ENCODE measurements at regions not wholly inside any gene's neighbourhood (a gene's known extent, or its start where the extent isn't known, plus 50 kb on each side); places are given as distances from the start of the nearest gene placed in this dataset.

DNA sequence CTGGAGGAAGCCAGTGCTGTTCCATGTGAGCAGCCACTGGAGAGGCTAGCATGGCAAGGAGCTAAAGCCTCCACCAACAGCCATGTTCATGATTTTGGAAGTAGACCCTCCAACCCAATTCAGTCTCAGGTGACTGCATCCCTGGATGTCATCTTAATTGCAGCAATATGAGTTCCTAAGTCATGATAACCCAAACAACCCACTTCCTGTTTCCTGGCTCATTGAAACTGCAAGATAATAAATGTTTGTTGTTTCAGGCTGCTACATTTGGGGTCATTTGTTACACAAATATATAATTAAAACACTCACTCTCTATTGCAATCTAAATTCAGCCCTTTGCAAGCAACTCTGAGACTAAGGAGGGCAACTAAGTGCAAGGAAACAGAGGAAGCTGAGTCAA lies 62.4 kb upstream of the SLC24A5 start:
- H3K9ac ChIP-seq (ENCODE audit: insufficient read length) = no peak overlapping the region
- DNase-seq (ENCODE audit: low read depth, low spot score) = no peak
- no peaks in the 10 kb centered on the region; the same call in 1 of the 2 replicates for H3K9me3 ChIP-seq (ENCODE audit: low read depth, low read length)
- H3K27ac ChIP-seq = no peak overlapping the region
- H3K36me3 ChIP-seq (ENCODE audit: insufficient read depth, low read length) = no peaks in the 10 kb centered on the region
- H3K4me3 ChIP-seq = no peak overlapping the region
- TF ChIP-seq EZH2 (IDR thresholded peaks at IDR 0.05) (no peak), POLR2AphosphoS5 (IDR thresholded peaks at IDR 0.05; ENCODE audit: borderline replicate concordance, low read depth, low read length) (no peak), FOXP2 (optimal IDR thresholded peaks at IDR 0.05; ENCODE audit: control extremely low read depth, extremely low read length, insufficient read depth) (no peak)

DNA sequence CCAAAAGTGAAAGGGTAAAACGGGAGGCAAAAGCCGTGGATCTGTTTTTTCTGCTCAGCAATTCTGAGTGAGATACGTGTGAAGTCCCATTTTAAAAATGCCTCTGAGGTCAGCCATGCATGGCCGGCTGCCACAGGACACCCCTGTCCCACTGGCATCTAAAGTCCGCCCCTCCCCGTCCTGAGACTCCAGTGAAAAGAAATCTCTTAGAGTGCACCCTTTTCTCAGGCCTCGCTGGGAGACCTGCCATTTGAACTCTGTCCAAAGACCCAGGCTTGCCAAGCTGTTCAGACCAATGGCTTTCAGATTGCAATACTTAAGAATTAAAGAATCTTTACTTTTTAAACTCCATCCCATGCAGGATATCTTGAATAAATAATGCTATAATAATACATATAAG lies 61.0 kb upstream of the SLC24A5 start:
- no peak for DNase-seq (ENCODE audit: low read depth, low spot score)
- TF ChIP-seq POLR2AphosphoS5 (IDR thresholded peaks at IDR 0.05; ENCODE audit: borderline replicate concordance, low read depth, low read length) = no peak
- TF ChIP-seq FOXP2 (optimal IDR thresholded peaks at IDR 0.05; ENCODE audit: control extremely low read depth, extremely low read length, insufficient read depth) = no peak
- no peak for TF ChIP-seq EZH2 (IDR thresholded peaks at IDR 0.05)
- Histone ChIP-seq H3K9me3 (ENCODE audit: low read depth, low read length) (no peaks in the 10 kb centered on the region), H3K27ac (no peak overlapping the region), H3K4me3 (no peak overlapping the region), H3K9ac (ENCODE audit: insufficient read length) (no peak overlapping the region), H3K36me3 (ENCODE audit: insufficient read depth, low read length) (no peaks in the 10 kb centered on the region)

- TF ChIP-seq FOXP2 (optimal IDR thresholded peaks at IDR 0.05; ENCODE audit: control extremely low read depth, extremely low read length, insufficient read depth) = no peak
- no peak for TF ChIP-seq POLR2AphosphoS5 (IDR thresholded peaks at IDR 0.05; ENCODE audit: borderline replicate concordance, low read depth, low read length)
- no peak for TF ChIP-seq EZH2 (IDR thresholded peaks at IDR 0.05)
- H3K27ac ChIP-seq = no peak overlapping the region
- H3K9me3 ChIP-seq (ENCODE audit: low read depth, low read length) = no peaks in the 10 kb centered on the region
- DNase-seq (ENCODE audit: low read depth, low spot score) = no peak
- H3K36me3 ChIP-seq (ENCODE audit: insufficient read depth, low read length) = no peaks in the 10 kb centered on the region
- H3K4me3 ChIP-seq = no peak overlapping the region
- H3K9ac ChIP-seq (ENCODE audit: insufficient read length) = no peak overlapping the region
Measured at GRCh38 chr15:48060396-48060795, 60.4 kb upstream of the SLC24A5 start.

DNA sequence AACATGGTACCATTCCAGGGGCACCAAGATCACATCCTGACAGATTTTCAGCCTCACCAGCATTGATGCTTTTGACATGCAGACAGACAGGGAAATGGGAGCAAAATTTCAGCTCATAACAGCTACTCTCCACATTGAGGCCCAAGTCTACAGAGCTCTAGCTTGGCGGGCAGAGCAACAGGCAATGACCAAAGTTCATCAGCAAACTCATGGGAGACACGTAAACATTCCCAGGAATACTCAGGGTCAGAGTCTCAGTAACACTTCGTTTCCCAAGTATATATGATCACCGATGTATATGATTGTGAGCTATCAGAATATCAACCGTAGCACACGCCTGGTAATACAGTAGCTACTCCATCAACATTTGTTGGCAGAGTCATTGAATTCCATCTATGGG lies 59.2 kb upstream of the SLC24A5 start:
- Histone ChIP-seq H3K4me3 (0 out of 2 replicates have a peak overlapping the region, but pooled peaks have one; percentile 67), H3K36me3 (ENCODE audit: insufficient read depth, low read length) (no peaks in the 10 kb centered on the region), H3K9me3 (ENCODE audit: low read depth, low read length) (no peaks in the 10 kb centered on the region), H3K27ac (no peak overlapping the region), H3K9ac (ENCODE audit: insufficient read length) (no peak overlapping the region)
- DNase-seq (ENCODE audit: low read depth, low spot score) = no peak
- no peak for TF ChIP-seq POLR2AphosphoS5 (IDR thresholded peaks at IDR 0.05; ENCODE audit: borderline replicate concordance, low read depth, low read length)

DNA sequence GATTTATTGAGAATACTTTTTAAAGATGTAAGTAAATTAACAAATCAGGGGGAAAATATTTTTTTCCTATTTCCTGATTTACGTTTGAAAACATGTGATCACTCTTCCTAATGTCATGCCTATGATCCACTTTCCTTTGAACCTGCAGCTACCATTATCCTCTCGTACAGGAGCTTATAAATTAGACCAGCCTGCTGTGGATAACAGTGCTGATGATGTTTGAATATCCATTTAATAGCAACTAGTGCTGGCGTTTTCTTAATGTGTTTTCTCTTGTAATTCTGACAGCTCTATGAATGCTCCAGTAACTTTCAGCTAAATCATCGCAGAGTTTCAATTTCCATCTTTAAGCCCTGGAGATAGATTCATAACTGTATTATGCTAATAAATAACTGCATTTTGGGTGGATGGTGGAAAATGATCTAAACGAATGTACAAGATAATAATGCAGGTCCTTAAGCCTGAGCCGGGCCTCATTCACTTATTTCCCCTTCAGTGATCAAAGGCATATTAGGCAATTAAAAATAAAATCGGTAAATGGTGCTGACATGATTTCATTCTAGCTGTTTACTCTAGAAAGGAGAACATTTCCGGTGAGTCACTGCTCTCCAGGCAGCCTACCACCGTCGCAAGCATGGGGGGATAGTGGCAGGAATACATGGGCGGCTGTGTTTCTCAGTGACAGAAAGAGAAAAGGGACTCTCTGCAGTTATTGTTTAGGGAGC lies 58.5 kb upstream of the SLC24A5 start:
- peak overlapping the region; percentile 67 for H3K4me3 ChIP-seq
- no peaks in the 10 kb centered on the region for H3K36me3 ChIP-seq (ENCODE audit: insufficient read depth, low read length)
- H3K27ac ChIP-seq = 0 out of 2 replicates have a peak overlapping the region, but pooled peaks have one; percentile 14
- DNase-seq (ENCODE audit: low read depth, low spot score) = peak; percentile 78
- H3K9me3 ChIP-seq (ENCODE audit: low read depth, low read length) = no peaks in the 10 kb centered on the region
- TF ChIP-seq FOXP2 (optimal IDR thresholded peaks at IDR 0.05; ENCODE audit: control extremely low read depth, extremely low read length, insufficient read depth) (peak; percentile 33), POLR2AphosphoS5 (IDR thresholded peaks at IDR 0.05; ENCODE audit: borderline replicate concordance, low read depth, low read length) (no peak; the same call in 1 of the 2 replicates)
- H3K9ac ChIP-seq (ENCODE audit: insufficient read length) = no peak overlapping the region

DNA sequence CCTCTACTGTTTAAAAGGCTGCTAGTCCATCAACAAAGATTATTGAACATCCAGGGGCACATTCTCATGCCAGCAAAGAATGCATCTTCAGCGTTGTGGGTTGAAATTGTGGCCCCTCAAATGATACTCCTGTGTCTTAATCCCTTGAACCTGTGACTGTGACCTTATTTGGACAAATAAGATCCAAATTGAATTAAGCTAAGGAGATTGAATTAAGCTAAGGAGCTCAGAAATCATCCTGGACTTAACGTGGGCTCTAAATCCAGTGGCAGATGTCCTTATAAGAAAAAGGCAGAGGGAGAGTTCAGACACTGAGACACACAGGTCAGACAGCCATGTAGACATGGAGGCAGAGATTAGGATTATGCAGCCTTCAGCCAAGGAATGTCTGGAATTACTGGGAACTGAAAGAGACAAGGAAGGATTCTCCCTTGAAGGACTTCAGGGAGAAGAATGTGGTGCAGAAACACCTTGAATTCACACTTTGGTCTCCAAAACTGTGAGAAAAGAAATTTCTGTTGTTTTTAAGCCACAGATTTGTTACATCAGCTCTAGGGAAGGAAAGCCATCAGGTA lies 57.3 kb upstream of the SLC24A5 start:
- no peaks in the 10 kb centered on the region for H3K36me3 ChIP-seq (ENCODE audit: insufficient read depth, low read length)
- TF ChIP-seq POLR2AphosphoS5 (IDR thresholded peaks at IDR 0.05; ENCODE audit: borderline replicate concordance, low read depth, low read length) = no peak
- no peak for TF ChIP-seq FOXP2 (optimal IDR thresholded peaks at IDR 0.05; ENCODE audit: control extremely low read depth, extremely low read length, insufficient read depth)
- no peak for TF ChIP-seq EZH2 (IDR thresholded peaks at IDR 0.05)

DNA sequence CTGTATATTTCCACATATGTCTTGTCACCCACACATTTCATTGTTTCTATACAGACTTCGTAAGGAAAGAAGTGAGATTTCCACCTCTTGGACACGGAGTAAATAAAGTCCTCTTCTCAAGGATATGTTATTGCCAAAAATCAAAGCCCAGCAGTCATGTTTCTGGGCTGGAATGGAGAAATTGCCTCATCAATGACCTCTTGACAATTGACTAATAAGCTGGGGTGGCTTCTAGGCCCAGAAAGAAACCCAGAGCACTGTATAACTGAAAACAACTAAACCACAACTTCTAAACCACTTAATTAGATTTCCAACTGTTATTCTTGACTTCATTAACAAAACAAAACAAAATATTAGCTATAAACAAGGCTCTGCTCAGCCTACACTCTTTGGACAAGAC lies 56.4 kb upstream of the SLC24A5 start:
- Histone ChIP-seq H3K9me3 (ENCODE audit: low read depth, low read length) (no peaks in the 10 kb centered on the region), H3K27ac (no peak overlapping the region), H3K9ac (ENCODE audit: insufficient read length) (no peak overlapping the region), H3K4me3 (no peak overlapping the region), H3K36me3 (ENCODE audit: insufficient read depth, low read length) (no peaks in the 10 kb centered on the region)
- DNase-seq (ENCODE audit: low read depth, low spot score) = no peak
- TF ChIP-seq FOXP2 (optimal IDR thresholded peaks at IDR 0.05; ENCODE audit: control extremely low read depth, extremely low read length, insufficient read depth) (no peak), EZH2 (IDR thresholded peaks at IDR 0.05) (no peak), POLR2AphosphoS5 (IDR thresholded peaks at IDR 0.05; ENCODE audit: borderline replicate concordance, low read depth, low read length) (no peak)

More for the DNA sequence above, 57.3 kb upstream of the SLC24A5 start:
- H3K4me3 ChIP-seq = no peak overlapping the region
- no peak overlapping the region for H3K9ac ChIP-seq (ENCODE audit: insufficient read length)
- no peaks in the 10 kb centered on the region for H3K9me3 ChIP-seq (ENCODE audit: low read depth, low read length)
- H3K27ac ChIP-seq = no peak overlapping the region
- DNase-seq (ENCODE audit: low read depth, low spot score) = no peak

DNA sequence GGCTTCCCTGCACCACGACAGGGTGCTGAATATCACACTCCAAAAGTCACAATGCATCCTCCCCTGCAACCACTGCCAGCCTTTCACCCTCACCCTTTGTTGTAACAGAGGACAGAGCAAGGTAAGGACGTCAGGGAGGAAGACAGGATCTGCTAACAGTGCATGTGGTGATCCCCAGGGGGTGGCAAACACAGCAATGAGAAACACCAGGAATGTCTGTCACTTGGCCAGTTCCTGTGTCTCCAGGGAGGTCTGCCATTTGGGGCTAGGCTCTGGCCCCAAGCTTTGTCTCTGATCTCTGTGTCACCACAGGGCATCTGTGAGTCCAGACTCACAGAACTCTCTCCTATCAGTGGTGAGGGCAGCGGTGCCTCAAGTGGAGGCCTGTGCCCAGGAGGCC lies 54.3 kb upstream of the SLC24A5 start:
- Histone ChIP-seq H3K9me3 (ENCODE audit: low read depth, low read length) (no peaks in the 10 kb centered on the region), H3K27ac (no peak overlapping the region), H3K9ac (ENCODE audit: insufficient read length) (no peak overlapping the region), H3K4me3 (no peak overlapping the region), H3K36me3 (ENCODE audit: insufficient read depth, low read length) (no peaks in the 10 kb centered on the region)
- no peak for DNase-seq (ENCODE audit: low read depth, low spot score)
- TF ChIP-seq EZH2 (IDR thresholded peaks at IDR 0.05) = no peak
- no peak for TF ChIP-seq POLR2AphosphoS5 (IDR thresholded peaks at IDR 0.05; ENCODE audit: borderline replicate concordance, low read depth, low read length)
- no peak for TF ChIP-seq FOXP2 (optimal IDR thresholded peaks at IDR 0.05; ENCODE audit: control extremely low read depth, extremely low read length, insufficient read depth)
